Kidney (tissue), 13 donors: ENCODE measurements at regions not wholly inside any gene's neighbourhood (a gene's known extent, or its start where the extent isn't known, plus 50 kb on each side); places are given as distances from the start of the nearest gene placed in this dataset.

Experiments used
- DNase-seq, 5 donors: peaks; one replicate each; pipeline ENCODE4 v3.0.0-alpha.2; 2013 to 2020
- FAIRE-seq: peaks from 2 replicates; lab custom pipeline; 2012; peaks lifted over from hg19 to GRCh38; lab: Jason Lieb, UNC
- H3K27ac ChIP-seq, 2 donors: one replicate each; pipeline ENCODE4 v1.7.0; 2013; ENCODE audit warnings: low read depth in 2 of 2, low read length in 2 of 2, inconsistent platforms in 1 of 2
- H3K27me3 ChIP-seq: one replicate; pipeline ENCODE4 v1.7.1; 2013; ENCODE audit warnings: low read length, inconsistent platforms; ENCODE audit not compliant: control insufficient read depth, insufficient read depth
- H3K36me3 ChIP-seq, 3 donors: one replicate each; pipeline versions ENCODE4 v1.7.0 to v1.7.1; 2013; ENCODE audit warnings: low read length in 3 of 3, control low read depth in 1 of 3, inconsistent platforms in 1 of 3; ENCODE audit not compliant: insufficient read depth in 3 of 3, control insufficient read depth in 2 of 3
- H3K4me1 ChIP-seq, 3 donors: one replicate each; pipeline versions ENCODE4 v1.7.0 to v1.7.1; 2013; ENCODE audit warnings: low read length in 3 of 3, inconsistent platforms in 1 of 3, low read depth in 1 of 3; ENCODE audit not compliant: control insufficient read depth in 2 of 3, insufficient read depth in 2 of 3
- H3K4me3 ChIP-seq, 3 donors: one replicate each; pipeline versions ENCODE4 v1.7.0 to v1.8.1; 2013; ENCODE audit warnings: low read length in 3 of 3, control low read depth in 1 of 3, inconsistent platforms in 1 of 3
- H3K9ac ChIP-seq, 3 donors: one replicate each; pipeline versions ENCODE4 v1.7.0 to v1.7.1; 2013; ENCODE audit warnings: low read length in 3 of 3, control low read depth in 1 of 3, inconsistent platforms in 1 of 3
- H3K9me3 ChIP-seq, 3 donors: one replicate each; pipeline versions ENCODE4 v1.7.0 to v1.7.1; 2013; ENCODE audit warnings: low read length in 3 of 3, control low read depth in 1 of 3, inconsistent platforms in 1 of 3; ENCODE audit not compliant: control insufficient read depth in 2 of 3, insufficient read depth in 1 of 3
- intact Hi-C: fragments of 100-400 bp; cut with DNase I; formaldehyde crosslinking; loops from one replicate; pipeline ENCODE4 v1.11.1; 2022
- TF ChIP-seq, protein P1 (sequence below): IDR thresholded peaks from 3 replicates; pipeline ENCODE4 v1.5.1; 2012; ENCODE audit warnings: mild to moderate bottlenecking, moderate library complexity, borderline replicate concordance; ENCODE audit not compliant: insufficient read depth; ENCODE audit errors: extremely low read depth
- donor health status: control.
- donor health status: control.
- donor health status: control.
- donor health status: control.
- donor health status: control.
- donor health status: DM: yes; HTN: yes; CAD: no.
- donor health status: Normal renal cell carcinoma (clear cell type).

DNA sequence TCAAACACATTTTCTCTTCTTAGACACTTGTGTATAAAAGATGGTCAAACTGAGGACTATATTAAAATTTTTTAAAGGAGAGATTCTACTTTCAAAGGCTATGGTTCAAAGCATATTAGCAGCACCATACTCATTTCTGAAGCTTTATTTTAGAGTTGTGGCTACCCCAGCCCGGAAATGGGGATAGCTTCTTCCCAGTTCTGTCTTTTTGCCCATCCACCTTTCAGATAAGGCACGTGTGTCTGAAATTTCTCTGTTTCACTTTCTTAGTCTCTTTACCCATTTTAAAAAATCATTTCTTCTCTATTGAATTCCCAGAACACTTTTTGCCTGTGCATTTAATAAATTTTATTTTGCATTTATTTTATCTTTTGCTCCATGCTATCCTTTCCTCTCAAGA is 431.5 kb downstream of the RNF144A start:
- TF ChIP-seq, protein P1, sequence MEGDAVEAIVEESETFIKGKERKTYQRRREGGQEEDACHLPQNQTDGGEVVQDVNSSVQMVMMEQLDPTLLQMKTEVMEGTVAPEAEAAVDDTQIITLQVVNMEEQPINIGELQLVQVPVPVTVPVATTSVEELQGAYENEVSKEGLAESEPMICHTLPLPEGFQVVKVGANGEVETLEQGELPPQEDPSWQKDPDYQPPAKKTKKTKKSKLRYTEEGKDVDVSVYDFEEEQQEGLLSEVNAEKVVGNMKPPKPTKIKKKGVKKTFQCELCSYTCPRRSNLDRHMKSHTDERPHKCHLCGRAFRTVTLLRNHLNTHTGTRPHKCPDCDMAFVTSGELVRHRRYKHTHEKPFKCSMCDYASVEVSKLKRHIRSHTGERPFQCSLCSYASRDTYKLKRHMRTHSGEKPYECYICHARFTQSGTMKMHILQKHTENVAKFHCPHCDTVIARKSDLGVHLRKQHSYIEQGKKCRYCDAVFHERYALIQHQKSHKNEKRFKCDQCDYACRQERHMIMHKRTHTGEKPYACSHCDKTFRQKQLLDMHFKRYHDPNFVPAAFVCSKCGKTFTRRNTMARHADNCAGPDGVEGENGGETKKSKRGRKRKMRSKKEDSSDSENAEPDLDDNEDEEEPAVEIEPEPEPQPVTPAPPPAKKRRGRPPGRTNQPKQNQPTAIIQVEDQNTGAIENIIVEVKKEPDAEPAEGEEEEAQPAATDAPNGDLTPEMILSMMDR = no peak
- H3K4me1 ChIP-seq = no peaks in the 10 kb centered on the region
- intact Hi-C loops = no loop called here
- no peak overlapping the region for H3K9ac ChIP-seq
- FAIRE-seq (no peak), DNase-seq (no peak)
- no peaks in the 10 kb centered on the region for H3K9me3 ChIP-seq
- H3K4me3 ChIP-seq = no peak overlapping the region
- no peaks in the 10 kb centered on the region for H3K36me3 ChIP-seq
- H3K27ac ChIP-seq = no peak overlapping the region
- H3K27me3 ChIP-seq = no peaks in the 10 kb centered on the region

DNA sequence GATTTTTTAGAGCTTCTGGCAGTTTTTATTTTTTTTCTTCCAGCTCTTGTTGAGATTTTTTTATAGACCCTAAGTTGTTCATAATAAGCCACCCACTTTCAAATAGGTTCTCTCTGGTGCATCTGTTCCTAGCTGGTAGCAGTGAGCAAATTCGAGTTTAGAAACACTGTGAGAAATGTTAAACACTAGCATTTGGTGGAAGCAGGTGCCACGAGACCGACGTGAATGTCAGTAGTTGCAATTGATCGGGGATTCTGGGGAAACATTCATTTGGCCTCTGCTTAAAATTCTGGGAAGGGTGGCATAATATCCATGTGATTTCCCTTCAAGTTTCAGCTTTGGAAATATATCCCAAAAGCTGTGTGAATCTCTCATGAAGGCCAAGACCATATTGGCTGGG is 435.0 kb downstream of the RNF144A start:
- peaks cover 0 to 10% (median 8%) of the 10 kb centered on the region in 3 donors for H3K4me1 ChIP-seq
- no peaks in the 10 kb centered on the region for H3K9me3 ChIP-seq
- no peak overlapping the region for H3K27ac ChIP-seq
- TF ChIP-seq, protein P1 = no peak
- H3K4me3 ChIP-seq = no peak overlapping the region
- no peak for DNase-seq
- intact Hi-C loops = no loop called here
- H3K27me3 ChIP-seq = no peaks in the 10 kb centered on the region
- H3K9ac ChIP-seq = no peak overlapping the region
- FAIRE-seq = no peak
- H3K36me3 ChIP-seq = no peaks in the 10 kb centered on the region

DNA sequence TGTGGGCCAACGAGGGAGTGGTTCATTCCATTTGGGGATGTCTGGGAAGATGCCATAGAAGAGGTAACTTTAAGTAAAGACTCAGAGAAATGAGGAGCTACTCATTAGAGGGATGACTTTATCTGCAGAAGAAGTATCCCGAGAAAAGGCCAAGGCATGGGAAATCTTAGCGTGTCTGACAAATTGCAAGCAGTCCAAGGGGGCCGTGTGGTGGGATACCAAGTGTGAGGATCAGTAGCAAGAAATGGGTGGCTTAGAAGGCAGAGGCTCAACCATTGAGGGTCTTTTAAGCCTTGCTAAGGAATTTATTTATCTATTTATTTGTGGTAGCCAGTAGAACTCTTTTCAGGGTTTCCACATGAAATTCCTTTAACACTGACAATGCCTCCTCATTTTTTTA is 436.4 kb downstream of the RNF144A start:
- Histone ChIP-seq H3K27ac (no peak overlapping the region), H3K36me3 (no peaks in the 10 kb centered on the region), H3K27me3 (no peaks in the 10 kb centered on the region), H3K4me3 (no peak overlapping the region), H3K4me1 (peaks cover 0 to 12% (median 10%) of the 10 kb centered on the region in 3 donors), H3K9ac (no peak overlapping the region), H3K9me3 (no peaks in the 10 kb centered on the region)
- TF ChIP-seq, protein P1 = no peak
- no peak for FAIRE-seq
- no peak for DNase-seq
- intact Hi-C loops = no loop called here

DNA sequence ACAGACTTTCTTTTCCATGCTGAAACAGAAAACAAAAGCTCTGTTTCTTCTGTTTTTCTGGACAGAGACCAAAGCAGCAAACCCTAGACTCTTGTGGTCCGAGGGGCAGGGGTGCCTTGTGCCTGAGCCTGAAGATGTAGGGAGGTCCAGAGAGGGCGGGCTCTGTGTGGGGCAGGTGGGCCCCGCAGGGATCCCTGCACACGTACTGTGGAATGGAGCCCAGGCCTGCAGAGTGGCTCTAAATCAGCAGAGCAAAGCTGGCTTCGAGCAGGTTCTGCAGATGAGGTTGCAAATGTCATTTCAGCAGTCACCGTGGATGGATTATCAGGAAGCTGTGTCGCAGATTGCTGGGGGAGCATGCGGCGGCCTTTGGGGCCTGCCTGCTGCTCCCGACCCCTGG is 438.6 kb downstream of the RNF144A start:
- Histone ChIP-seq H3K4me3 (no peak overlapping the region), H3K4me1 (peaks cover 0 to 12% (median 10%) of the 10 kb centered on the region in 3 donors), H3K9ac (no peak overlapping the region), H3K36me3 (no peaks in the 10 kb centered on the region), H3K27ac (no peak overlapping the region), H3K9me3 (no peaks in the 10 kb centered on the region), H3K27me3 (no peaks in the 10 kb centered on the region)
- intact Hi-C loops = no loop called here
- TF ChIP-seq, protein P1 = no peak
- FAIRE-seq (no peak), DNase-seq (no peak)
